ENCODE measurements at regions not wholly inside any gene's neighbourhood (a gene's known extent, or its start where the extent isn't known, plus 50 kb on each side); places are given as distances from the start of the nearest gene placed in this dataset.

- no peak for DNase-seq
Observed at GRCh38 chr2:236809716-236810115, 240.1 kb downstream of the ACKR3 start.

GRCh38 chr2:236811062-236811656 is 241.5 kb downstream of the ACKR3 start:
- DNase-seq = no peak

- no peak for DNase-seq
Observed at GRCh38 chr2:236813766-236814165, 244.1 kb downstream of the ACKR3 start.

GRCh38 chr2:236814593-236814992 is 245.0 kb downstream of the ACKR3 start:
- no peak for DNase-seq

- no peak for DNase-seq
Observed at GRCh38 chr2:236815746-236816145, 246.1 kb downstream of the ACKR3 start.

GRCh38 chr2:236816197-236817170 is 246.9 kb downstream of the ACKR3 start:
- DNase-seq = no peak

GRCh38 chr2:236818281-236819045 is 248.8 kb downstream of the ACKR3 start:
- no peak for DNase-seq

- DNase-seq = peak; percentile 17
Observed at GRCh38 chr2:236819275-236820002, 249.8 kb downstream of the ACKR3 start.

- no peak for DNase-seq
Observed at GRCh38 chr2:236820763-236821344, 251.2 kb downstream of the ACKR3 start.

- DNase-seq = no peak
Observed at GRCh38 chr2:236823041-236823629, 253.5 kb downstream of the ACKR3 start.

- peak; percentile 6 for DNase-seq
Observed at GRCh38 chr2:236823963-236824362, 254.3 kb downstream of the ACKR3 start.

- DNase-seq = peak; percentile 50
Observed at GRCh38 chr2:236824836-236825235, 255.2 kb downstream of the ACKR3 start.

- DNase-seq = no peak
Observed at GRCh38 chr2:236825989-236826510, 256.4 kb downstream of the ACKR3 start.

- no peak for DNase-seq
Observed at GRCh38 chr2:236826606-236827156, 257.1 kb downstream of the ACKR3 start.

GRCh38 chr2:236827997-236828396 is 257.7 kb upstream of the COPS8 start:
- DNase-seq = no peak

- DNase-seq = no peak
Observed at GRCh38 chr2:236828820-236829219, 256.9 kb upstream of the COPS8 start.

GRCh38 chr2:236830926-236831325 is 254.8 kb upstream of the COPS8 start:
- no peak for DNase-seq

GRCh38 chr2:236831698-236832097 is 254.0 kb upstream of the COPS8 start:
- no peak for DNase-seq

GRCh38 chr2:236833501-236834073 is 252.1 kb upstream of the COPS8 start:
- DNase-seq = no peak

- no peak for DNase-seq
Observed at GRCh38 chr2:236834284-236834683, 251.4 kb upstream of the COPS8 start.
